ENCODE measurements at regions not wholly inside any gene's neighbourhood (a gene's known extent, or its start where the extent isn't known, plus 50 kb on each side); places are given as distances from the start of the nearest gene placed in this dataset.
"Not testable (repeated sequence)": the region's sequence is repeated elsewhere in the genome, so short reads cannot be mapped to it uniquely, and the experiment has no call there.

DNA sequence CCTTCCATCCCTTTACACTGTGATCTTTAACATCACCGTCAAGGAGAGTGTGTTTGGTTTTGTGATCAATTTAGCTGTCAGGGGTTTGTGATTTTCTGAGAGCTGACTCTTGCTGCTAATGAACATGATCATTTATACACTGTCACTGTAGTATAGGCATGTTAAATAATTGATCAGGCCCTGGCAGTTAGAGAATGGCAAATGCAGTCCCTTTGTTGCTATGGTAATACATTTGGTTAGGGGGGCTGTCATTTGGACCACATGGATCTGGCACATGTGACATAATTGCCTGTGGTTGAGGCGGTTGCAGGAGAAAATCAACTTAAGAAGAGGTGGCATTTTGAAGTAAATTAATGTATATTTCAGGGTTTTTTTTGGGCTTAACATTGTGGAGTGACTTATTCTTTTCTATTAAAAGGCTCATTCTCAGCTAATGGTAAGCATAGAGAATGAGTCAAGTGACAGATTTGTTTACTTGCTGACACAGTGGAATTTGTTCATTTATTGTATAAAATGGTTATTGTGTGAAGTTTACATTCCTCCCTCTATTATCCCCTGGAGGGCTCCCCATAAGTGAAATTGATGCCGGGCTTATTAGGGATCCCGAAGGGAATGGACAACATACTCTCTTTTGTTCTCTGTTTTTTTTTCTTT, 114.0 kb downstream of the FHIP1A start:
- DNase-seq: peak; percentile 59

DNA sequence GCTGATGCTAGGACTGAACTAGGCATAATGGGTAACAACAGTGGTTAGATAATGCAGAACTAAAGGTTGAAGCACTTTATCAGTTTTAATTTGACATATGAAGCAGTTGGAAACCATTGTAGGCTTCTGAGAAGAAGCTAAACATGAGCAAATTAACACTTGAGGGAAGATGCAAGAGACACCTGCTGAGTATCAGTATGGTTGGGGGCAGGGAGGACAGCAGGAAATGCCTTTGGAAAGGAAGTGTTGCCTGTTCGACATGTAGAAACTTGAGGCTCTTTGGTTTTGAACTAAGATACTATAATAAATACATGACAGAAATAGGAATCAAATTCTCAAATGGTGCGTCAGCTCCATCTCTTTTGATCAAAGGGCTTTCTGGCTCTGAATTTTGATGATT, 115.6 kb downstream of the FHIP1A start:
- DNase-seq: no peak

- DNase-seq: not testable (repeated sequence)
These were observed 117.5 kb downstream of the FHIP1A start for GRCh38 chr4:151526489-151526888.

DNA sequence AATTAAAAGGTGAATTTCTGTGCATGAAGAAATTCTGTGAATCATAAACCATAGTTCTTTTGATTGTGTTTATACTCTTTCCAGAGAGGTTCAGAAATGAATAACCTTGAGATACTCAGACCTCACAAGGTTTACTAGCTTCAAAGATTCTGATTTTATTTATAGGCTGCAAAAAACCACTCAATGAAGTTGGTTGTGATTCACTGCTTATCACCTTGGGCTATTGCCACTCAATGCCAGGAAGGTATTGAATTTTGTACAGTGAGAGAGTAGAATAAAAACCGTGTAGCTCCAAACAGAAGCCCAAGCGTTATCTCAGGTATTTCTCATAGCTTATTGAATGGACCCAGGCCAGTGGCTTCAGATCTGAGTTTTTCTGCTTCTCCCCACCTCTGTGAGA, 118.7 kb downstream of the FHIP1A start:
- DNase-seq: no peak

DNA sequence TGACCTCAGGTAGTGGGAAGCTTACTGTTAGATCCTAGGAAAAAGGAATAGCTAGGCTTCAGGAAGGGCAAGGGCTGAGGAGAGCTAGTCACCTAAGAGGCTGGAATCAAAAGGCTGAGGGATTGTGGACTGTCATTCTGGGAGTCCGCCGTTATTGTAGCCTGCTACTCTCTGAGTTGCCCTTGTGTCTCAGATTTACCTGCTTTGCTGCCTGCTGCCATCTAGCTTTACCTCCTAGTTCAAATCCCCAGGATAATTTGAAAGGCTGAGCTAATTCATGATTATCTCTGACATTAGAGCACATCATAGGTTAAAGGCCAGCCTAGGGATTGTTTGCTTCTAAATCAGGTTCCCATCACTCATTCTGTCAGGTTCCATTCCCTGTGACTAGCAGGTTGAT, 120.2 kb downstream of the FHIP1A start:
- DNase-seq: no peak

GRCh38 chr4:151530230-151530629, 121.3 kb downstream of the FHIP1A start:
- no peak for DNase-seq

DNA sequence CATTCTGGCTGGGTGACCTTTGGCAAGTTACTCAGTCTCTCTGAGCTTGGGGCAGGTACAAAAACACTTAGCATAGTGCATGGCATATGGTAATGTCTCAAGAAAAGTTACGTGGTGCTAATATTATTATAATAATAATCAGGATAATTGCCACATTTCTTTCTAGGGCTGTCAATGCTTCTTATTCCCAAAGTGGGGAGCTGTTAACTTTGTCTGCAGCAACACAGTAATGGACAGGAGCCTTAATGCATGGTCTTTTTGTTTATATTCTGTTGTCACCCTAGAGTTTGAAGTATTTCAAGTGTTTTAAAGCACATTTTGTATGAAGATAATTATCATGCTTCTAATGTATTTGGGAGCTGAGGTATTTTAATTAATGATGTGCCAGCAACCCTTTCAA, 121.8 kb downstream of the FHIP1A start:
- peak; percentile 13 for DNase-seq

GRCh38 chr4:151532001-151532708, 123.2 kb downstream of the FHIP1A start:
- no peak for DNase-seq

DNA sequence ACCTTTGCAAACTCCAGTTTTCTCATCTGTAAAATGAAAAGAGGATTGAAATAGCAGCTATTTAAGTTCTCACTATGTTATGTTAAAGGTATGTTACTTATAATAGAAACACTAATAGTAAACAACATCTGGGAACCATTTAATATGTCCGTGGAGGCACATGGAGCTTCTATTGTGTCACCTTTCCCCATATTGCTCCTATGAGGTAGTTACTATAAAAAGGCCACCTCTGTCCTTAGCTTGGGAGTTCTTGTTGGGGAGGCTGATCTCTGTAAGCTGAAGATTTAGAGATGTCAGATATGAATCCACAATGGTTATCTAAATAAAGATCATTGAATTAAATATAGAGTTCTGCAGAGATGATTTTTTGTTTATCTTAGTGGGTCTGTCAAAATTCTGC, 125.2 kb downstream of the FHIP1A start:
- no peak for DNase-seq

DNA sequence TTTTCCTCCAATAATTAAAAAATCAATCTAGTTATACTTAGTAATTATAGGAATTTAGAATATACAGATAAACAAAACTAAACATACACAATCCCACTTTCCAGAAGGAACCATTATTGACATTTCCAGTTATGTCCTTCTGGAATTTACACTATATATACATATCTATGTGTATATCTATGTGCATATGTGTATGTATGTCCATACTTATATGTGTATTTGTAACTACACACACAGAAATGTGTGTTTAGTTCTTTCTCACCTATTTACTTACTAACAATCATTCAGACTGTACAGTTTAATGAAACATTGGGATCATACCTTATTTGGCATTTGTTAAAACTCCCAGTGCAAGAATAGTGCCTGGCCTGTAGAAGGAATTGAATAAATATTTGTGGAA, 126.4 kb downstream of the FHIP1A start:
- no peak for DNase-seq

DNA sequence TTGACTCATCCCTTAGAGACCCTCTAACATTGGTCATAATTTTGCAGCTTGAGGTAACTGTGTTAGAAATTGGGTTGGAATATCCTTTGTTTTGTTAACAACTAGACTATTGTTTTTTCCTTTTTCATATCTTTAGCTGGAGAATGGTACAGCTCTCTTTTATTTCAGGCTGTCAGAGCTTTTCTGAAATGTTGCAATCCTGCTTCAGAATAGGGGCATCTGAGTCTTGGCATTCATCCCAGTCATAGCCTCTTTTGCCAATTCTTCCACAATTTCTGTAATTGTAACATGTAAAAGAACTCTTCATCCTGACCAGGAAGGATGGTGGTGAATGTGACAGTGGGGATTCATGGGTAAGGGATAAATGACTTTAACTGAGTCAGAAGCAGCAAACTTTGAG, 128.7 kb downstream of the FHIP1A start:
- DNase-seq: no peak

DNA sequence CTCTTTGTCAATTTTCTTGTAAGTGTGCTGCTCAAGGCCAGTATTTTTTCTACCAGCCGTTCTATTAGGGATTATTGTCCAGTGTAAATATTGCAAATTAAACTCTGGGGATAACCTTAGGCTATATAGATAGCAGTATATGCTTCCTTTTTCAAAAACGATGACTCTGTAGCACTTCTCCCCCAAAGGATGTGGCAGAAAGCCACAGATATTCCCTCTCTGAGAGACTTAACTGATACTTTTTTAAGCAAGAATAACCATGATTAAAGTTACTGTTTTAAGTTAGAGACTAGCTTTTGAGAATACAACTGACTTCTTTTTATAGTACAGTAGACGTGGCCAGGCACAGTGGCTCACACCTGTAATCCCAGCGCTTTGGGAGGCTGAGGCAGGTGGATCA, 130.0 kb downstream of the FHIP1A start:
- DNase-seq: no peak

- no peak for DNase-seq
These were observed 131.9 kb downstream of the FHIP1A start for GRCh38 chr4:151540728-151541388.

- DNase-seq: peak; percentile 68
These were observed 132.6 kb downstream of the FHIP1A start for GRCh38 chr4:151541389-151542071.

DNA sequence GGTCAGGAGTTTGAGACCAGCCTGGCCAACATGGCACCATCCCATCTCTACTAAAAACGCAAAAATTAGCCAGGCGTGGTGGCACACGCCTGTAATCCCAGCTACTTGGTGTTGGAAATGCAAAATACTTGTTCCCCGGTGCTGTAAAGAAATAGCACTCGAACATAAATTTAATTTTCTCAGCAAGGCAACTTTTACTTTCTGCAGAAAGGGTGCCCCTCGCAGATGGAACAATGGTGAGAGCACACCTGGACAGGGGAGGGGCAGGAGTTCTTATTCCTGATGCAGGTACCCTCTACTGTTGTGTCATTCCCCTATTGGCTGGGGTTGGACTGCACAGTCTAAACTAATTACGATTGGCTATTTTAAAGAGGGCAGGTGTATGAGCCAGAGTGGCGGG, 139.7 kb downstream of the FHIP1A start:
- DNase-seq: no peak

GRCh38 chr4:151549378-151549777, 140.4 kb downstream of the FHIP1A start:
- not testable (repeated sequence) for DNase-seq

- no peak for DNase-seq
These were observed 144.9 kb downstream of the FHIP1A start for GRCh38 chr4:151553874-151554273.

GRCh38 chr4:151555151-151555945, 146.4 kb downstream of the FHIP1A start:
- no peak for DNase-seq

DNA sequence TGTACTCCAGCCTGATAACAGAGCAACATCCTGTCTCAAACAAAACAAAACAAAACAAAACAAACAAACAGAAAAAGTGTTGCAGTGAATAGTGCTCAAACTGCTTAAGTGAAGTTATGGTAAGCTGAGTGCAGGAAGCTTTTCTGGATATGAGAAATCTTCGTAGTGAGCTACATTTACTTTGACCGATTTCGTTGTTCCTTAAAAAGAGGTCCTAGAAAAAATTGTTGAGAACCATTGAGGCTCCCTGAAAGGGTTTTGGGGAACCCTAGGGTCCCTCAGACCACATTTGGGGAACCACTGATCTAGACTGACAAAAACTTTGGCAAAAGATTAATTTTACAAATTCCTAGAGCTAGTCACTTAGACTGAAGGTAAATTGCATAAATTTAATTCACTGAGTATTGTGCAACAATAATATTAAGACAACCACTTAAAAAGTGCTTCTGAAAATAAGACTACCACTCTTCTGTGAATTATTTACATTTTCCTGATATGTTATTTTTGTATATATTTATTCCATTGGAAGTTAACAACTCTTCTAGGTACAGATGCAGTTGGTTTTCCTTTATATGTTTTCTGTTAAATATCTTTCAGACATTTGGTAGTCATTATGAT, 149.6 kb downstream of the FHIP1A start:
- DNase-seq: no peak

DNA sequence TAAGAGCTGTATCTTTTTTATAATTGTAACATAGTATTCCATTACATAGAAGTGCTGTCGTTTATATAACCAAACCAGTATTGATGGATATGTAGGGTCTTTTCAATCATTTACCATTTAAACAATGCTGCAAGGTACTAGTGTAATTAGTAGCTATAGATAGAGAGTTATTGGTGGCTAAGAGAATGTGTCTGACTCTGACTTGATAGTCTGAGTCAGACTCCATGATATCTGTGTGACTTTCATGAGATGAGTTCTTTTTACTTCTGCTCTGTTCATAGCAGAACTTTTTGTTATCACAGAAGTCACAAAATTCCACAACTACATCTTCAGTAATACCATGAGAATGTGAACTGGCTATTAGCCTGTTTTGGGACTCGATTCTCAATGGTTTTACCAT, 150.6 kb downstream of the FHIP1A start:
- DNase-seq: no peak

DNA sequence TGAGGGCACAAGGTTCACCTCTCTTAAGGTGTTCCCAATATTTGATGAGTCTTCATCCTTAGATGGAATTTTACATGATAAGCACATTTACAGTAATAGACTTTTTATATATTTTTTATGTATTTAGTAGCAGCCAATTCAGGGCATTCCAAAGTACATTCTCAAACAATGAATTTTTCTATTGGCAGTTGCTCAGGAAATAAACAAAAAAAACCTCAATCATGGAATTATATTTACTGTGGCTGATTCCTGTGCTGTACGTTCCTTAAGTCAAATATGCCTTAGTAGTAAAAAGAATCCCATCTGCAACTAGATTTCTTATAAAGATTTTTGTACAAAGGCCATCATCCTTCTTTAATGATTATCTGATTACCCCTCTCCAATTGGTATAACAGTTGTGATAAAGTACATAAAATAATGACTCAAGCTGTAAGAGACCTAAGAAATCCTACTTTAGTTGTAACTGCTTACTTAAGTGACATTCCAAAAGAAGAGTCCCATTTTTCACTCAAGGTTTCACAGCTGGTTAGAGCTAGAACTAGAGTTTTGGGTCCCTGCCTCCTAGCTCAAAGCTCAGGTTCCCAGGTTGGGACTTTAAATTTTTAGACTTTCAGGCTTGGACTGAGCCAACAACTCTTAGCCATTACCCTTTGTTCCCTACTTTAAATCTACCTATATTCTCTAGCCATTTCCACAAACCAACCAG, 152.7 kb downstream of the FHIP1A start:
- DNase-seq: no peak

- no peak for DNase-seq
These were observed 154.2 kb downstream of the FHIP1A start for GRCh38 chr4:151563194-151563593.
